SU-DHL-6 (cell line): ENCODE measurements at regions not wholly inside any gene's neighbourhood (a gene's known extent, or its start where the extent isn't known, plus 50 kb on each side); places are given as distances from the start of the nearest gene placed in this dataset.

ENCODE experiments used
- H2AFZ ChIP-seq: fragments of 200-600 bp; sonication (generic); 2 replicates; pipeline ENCODE4 v1.6.1; 2014; ENCODE audit warnings: low read depth, mild to moderate bottlenecking, moderate library complexity, mixed read lengths, antibody characterized with exemption, low read length; ENCODE audit not compliant: severe bottlenecking
- H3F3A ChIP-seq: fragments of 200-600 bp; shearing (Covaris generic); 2 replicates; pipeline ENCODE4 v1.6.0; 2016; ENCODE audit warnings: antibody characterized with exemption, mild to moderate bottlenecking; ENCODE audit not compliant: insufficient read depth
- H3K27ac ChIP-seq: fragments of 200-600 bp; sonication (generic); 2 replicates; pipeline ENCODE4 v1.5.1; 2016; ENCODE audit warnings: low read depth, mild to moderate bottlenecking, low read length, moderate library complexity, mixed read lengths
- H3K27me3 ChIP-seq: fragments of 200-600 bp; sonication (generic), shearing (Covaris generic); 2 replicates; pipeline ENCODE4 v1.6.0; 2014; ENCODE audit warnings: mild to moderate bottlenecking, low read length
- H3K36me3 ChIP-seq: fragments of 200-600 bp; sonication (generic); 2 replicates; pipeline ENCODE4 v1.6.1; 2014; ENCODE audit warnings: mild to moderate bottlenecking, low read length, mixed read lengths
- H3K4me2 ChIP-seq: fragments of 300-600, 200-600 bp; shearing (Covaris generic), sonication (generic); 2 replicates; pipeline ENCODE4 v1.6.0; 2014; ENCODE audit warnings: low read length, low read depth, mild to moderate bottlenecking; ENCODE audit not compliant: poor library complexity, severe bottlenecking
- H3K4me3 ChIP-seq: fragments of 200-600 bp; sonication (generic); 2 replicates; pipeline ENCODE4 v1.5.1; 2014; ENCODE audit warnings: antibody characterized with exemption, low read length, mild to moderate bottlenecking, mixed read lengths; ENCODE audit not compliant: insufficient read depth, poor library complexity, severe bottlenecking
- H3K79me2 ChIP-seq: fragments of 200-600 bp; sonication (generic); 2 replicates; pipeline ENCODE4 v1.6.1; 2014; ENCODE audit warnings: mild to moderate bottlenecking, low read length, moderate library complexity; ENCODE audit not compliant: insufficient read depth
- H3K9ac ChIP-seq: fragments of 200-600 bp; sonication (generic); 2 replicates; pipeline ENCODE4 v1.7.0; 2014; ENCODE audit warnings: mild to moderate bottlenecking, low read length
- H3K9me2 ChIP-seq: fragments of 200-600 bp; sonication (generic); replicated peaks from 2 replicates; pipeline ENCODE4 v1.6.1; 2014; ENCODE audit warnings: low read length; ENCODE audit not compliant: insufficient read depth
- H3K9me3 ChIP-seq: fragments of 200-600 bp; sonication (generic); 2 replicates; pipeline ENCODE4 v1.6.1; 2014; ENCODE audit warnings: low read length, mixed read lengths; ENCODE audit not compliant: insufficient read depth
- H4K20me1 ChIP-seq: fragments of 200-600 bp; sonication (generic); 2 replicates; pipeline ENCODE4 v1.6.1; 2014; ENCODE audit warnings: low read depth, mild to moderate bottlenecking, antibody characterized with exemption, low read length, moderate library complexity, mixed read lengths
- EZH2phosphoT487 ChIP-seq: fragments of 200-600 bp; sonication (generic), shearing (Covaris generic); conservative IDR thresholded peaks from 2 replicates; pipeline ENCODE4 v1.6.1; 2018; ENCODE audit warnings: mild to moderate bottlenecking, antibody characterized with exemption, low read length, moderate library complexity, mixed read lengths
- TF ChIP-seq, protein P1 (sequence below): fragments of 200-600 bp; sonication (generic); IDR thresholded peaks from one replicate; pipeline ENCODE4 v1.5.1; 2017; ENCODE audit warnings: antibody characterized with exemption, mild to moderate bottlenecking, low read length, moderate library complexity; ENCODE audit not compliant: insufficient read depth, poor library complexity, severe bottlenecking

DNA sequence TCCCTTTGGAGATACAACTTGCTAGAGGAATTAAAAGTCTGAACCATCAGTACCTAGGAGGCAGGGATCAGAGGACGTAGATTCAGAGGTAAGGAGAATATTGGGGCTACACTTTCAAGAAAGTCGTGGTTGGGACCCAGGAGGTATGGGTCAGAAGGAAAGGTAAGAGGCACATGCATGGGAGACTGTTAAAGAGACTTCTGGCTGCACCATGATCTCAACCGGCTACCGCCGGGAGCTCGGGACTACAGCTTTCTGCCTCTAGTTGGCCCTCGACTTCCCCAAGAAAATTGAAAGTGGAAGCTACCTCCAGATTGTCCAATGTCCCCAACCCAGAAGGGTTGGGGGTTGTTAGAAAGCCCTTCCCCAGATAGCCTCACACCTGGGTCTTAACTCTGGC, 355.7 kb upstream of the TMPRSS15 start:
- Histone ChIP-seq H2AFZ (no peak overlapping the region), H3F3A (no peaks in the 10 kb centered on the region)

DNA sequence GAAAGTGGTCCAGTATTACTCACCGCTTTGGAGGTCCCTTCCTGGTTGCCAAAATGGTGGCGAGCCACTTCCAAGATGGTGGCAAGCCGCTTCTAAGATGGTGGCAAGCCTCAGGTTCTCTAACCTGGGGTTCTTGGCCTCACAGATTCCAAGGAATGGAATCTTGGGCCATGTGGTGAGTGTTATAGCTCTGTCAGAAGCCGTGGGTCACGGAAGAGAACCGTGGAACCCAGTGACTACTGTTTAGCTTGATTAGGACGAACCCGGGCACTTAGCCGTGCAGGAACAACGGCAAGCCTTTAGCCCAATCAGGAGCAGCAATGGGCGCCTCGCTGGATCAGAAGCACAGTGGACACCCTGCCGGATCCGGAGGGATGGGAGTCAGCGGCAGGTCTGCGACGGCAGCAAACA, 356.2 kb upstream of the TMPRSS15 start:
- Histone ChIP-seq H3K4me2 (no peak overlapping the region), H3K79me2 (no peaks in the 10 kb centered on the region), H3K9ac (no peak overlapping the region), H3F3A (no peaks in the 10 kb centered on the region), H3K27ac (no peak overlapping the region), H3K4me3 (no peak overlapping the region), H2AFZ (no peak overlapping the region), H3K27me3 (no peaks in the 10 kb centered on the region), H3K36me3 (no peaks in the 10 kb centered on the region), H4K20me1 (no peaks in the 10 kb centered on the region), H3K9me3 (no peaks in the 10 kb centered on the region), H3K9me2 (no peaks in the 10 kb centered on the region)
- TF ChIP-seq, protein P1, sequence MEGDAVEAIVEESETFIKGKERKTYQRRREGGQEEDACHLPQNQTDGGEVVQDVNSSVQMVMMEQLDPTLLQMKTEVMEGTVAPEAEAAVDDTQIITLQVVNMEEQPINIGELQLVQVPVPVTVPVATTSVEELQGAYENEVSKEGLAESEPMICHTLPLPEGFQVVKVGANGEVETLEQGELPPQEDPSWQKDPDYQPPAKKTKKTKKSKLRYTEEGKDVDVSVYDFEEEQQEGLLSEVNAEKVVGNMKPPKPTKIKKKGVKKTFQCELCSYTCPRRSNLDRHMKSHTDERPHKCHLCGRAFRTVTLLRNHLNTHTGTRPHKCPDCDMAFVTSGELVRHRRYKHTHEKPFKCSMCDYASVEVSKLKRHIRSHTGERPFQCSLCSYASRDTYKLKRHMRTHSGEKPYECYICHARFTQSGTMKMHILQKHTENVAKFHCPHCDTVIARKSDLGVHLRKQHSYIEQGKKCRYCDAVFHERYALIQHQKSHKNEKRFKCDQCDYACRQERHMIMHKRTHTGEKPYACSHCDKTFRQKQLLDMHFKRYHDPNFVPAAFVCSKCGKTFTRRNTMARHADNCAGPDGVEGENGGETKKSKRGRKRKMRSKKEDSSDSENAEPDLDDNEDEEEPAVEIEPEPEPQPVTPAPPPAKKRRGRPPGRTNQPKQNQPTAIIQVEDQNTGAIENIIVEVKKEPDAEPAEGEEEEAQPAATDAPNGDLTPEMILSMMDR, result no peak
- TF ChIP-seq EZH2phosphoT487, result no peak

More for the DNA sequence above, 355.7 kb upstream of the TMPRSS15 start:
- no peak overlapping the region for H3K4me3 ChIP-seq
- no peak overlapping the region for H3K4me2 ChIP-seq
- no peaks in the 10 kb centered on the region for H3K36me3 ChIP-seq
- no peaks in the 10 kb centered on the region for H3K9me3 ChIP-seq
- no peaks in the 10 kb centered on the region for H3K9me2 ChIP-seq
- no peak overlapping the region for H3K9ac ChIP-seq
- H3K27me3 ChIP-seq, result no peaks in the 10 kb centered on the region
- no peak for TF ChIP-seq EZH2phosphoT487
- TF ChIP-seq, protein P1, result no peak
- H3K27ac ChIP-seq, result no peak overlapping the region
- H4K20me1 ChIP-seq, result no peaks in the 10 kb centered on the region
- no peaks in the 10 kb centered on the region for H3K79me2 ChIP-seq

DNA sequence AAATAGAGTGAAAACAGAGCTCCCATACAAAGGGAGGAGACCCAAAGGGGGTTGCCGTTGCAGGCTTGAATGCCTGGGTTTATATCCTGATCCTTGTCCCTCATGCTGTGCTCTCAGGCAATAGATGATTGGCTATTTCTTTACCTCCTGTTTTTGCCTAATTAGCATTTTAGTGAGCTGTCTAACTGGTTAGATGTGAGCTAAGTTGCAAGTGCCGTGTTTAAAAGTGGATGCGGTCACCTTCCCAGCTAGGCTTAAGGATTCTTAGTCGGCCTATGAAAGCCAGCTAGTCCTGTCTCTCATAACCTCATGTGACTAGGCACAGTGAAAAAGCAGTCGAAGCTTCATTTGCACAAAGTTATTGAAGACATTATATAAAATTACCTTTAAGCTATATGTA, 356.7 kb upstream of the TMPRSS15 start:
- H3K27me3 ChIP-seq, result no peaks in the 10 kb centered on the region
- H3K9ac ChIP-seq, result no peak overlapping the region
- H3K79me2 ChIP-seq, result no peaks in the 10 kb centered on the region
- H3K4me3 ChIP-seq, result no peak overlapping the region
- H3K27ac ChIP-seq, result no peak overlapping the region
- no peaks in the 10 kb centered on the region for H3K9me2 ChIP-seq
- no peaks in the 10 kb centered on the region for H4K20me1 ChIP-seq
- H3F3A ChIP-seq, result no peaks in the 10 kb centered on the region
- no peaks in the 10 kb centered on the region for H3K36me3 ChIP-seq
- no peaks in the 10 kb centered on the region for H3K9me3 ChIP-seq
- no peak overlapping the region for H3K4me2 ChIP-seq
- no peak for TF ChIP-seq EZH2phosphoT487
- TF ChIP-seq, protein P1, result no peak
- no peak overlapping the region for H2AFZ ChIP-seq
